HG03457 (cell line): ENCODE measurements at regions not wholly inside any gene's neighbourhood (a gene's known extent, or its start where the extent isn't known, plus 50 kb on each side); places are given as distances from the start of the nearest gene placed in this dataset.

Source experiments
- ATAC-seq: cut with Tn5 transposase; IDR thresholded peaks from one replicate; pipeline ENCODE4 v1.9.1; 2021; ENCODE audit warnings: moderate number of reproducible peaks; ENCODE audit not compliant: unreplicated experiment

DNA sequence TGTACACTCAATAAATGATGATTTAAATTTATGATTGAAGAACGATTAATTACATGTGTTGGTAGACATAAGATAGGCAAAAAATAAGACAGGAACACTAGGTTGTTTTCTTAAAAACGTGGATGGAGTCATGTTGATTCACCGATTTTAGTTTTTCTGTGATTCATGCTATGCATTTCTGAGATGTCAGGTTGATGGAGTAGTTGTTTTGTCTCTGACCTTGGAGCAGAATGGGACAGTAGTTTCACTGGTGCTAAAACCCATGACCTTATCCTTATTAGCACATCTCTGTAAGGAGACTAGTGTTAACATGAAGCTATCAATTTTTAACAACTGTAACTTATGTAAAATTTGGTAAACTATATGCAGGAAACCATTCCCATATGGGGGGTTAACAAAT lies 611.6 kb upstream of the FZD8 start:
- ATAC-seq: no peak

DNA sequence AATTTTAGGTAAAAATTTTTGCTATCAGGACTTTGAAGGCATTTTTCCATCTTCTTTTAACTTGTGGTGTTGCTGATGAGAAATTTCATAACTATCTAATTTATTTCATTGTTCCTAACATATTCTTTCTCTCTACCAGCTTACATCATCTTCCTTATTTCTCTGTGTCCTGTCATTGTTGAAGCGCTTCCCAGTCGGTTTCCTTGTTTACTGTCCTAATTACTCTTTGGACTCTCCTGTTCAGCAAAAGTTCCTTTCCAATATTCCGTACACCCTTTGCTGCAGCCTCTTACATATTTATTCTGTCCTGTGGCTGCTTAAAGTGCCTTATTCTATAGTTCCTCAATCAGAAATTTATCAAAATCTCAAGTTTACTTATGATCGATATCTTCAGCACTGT lies 609.0 kb upstream of the FZD8 start:
- ATAC-seq: no peak

GRCh38 chr10:36248304-36248981 lies 606.3 kb upstream of the FZD8 start:
- ATAC-seq: no peak

DNA sequence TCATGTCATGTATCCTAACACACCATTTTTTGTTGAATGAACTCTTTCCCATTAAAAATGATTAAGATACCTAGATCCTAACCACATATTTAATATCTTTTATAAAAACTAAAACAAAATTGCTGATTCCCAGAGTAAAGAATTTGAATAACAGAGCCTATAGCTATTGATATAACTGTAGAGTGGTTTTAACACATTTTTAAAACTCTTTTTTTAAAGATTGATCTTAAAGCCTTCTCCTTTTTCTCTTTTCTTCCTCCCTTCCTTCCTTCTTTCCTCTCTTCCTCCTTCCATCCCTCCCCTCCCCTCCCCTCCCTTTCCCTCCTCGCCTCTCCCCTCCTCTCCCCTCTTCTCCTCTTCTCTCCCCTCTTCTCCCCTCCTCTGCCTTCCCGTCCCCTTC lies 605.4 kb upstream of the FZD8 start:
- no peak for ATAC-seq

GRCh38 chr10:36236931-36237330 lies 594.8 kb upstream of the FZD8 start:
- no peak for ATAC-seq

DNA sequence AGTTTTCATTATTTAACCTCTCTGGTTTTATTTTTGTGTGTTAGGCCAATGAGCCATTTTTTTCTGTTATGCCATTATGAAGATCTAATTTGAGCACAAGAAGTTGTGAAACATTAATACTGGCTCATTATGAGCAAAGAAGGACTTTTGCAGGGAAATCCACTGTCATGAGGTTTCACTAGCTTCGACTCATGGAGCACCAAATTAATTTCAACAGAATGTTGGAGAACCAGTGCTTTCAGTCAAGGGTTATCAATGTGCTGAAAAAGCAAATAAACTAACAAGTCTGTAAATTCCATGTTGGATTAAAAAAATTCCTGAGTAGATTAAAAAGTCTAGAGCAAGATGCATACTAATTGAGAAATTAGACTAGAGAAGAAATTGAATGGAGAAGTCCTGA lies 594.2 kb upstream of the FZD8 start:
- ATAC-seq: no peak

GRCh38 chr10:36232935-36233334 lies 590.8 kb upstream of the FZD8 start:
- no peak for ATAC-seq

DNA sequence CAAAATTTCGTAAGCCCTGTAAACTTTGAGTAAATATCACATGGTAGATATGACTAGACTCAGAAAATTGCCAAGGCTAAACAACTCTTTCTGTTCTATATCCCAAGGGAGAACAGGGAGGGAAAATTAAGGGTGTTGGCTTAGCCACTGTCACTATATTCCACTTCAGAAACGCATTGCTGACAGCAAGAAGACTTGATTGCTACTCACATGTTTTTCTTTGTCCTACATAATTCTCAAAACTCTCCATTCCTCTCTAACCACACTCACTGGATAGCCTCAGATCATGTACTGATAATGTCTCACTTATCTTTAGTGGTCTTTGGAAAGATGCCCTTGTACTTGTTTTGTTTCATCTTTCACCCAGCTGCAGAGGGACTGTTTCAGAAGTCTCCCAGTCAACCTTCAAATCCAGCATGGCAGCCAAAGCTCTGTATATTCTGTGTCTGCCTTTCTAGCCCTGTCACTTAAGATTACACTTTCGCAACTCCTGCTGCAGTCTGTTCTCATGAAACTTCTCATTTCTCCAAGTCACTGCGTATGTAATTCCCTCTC lies 582.4 kb upstream of the FZD8 start:
- no peak for ATAC-seq

- no peak for ATAC-seq
Observed at GRCh38 chr10:36221101-36221500, 579.0 kb upstream of the FZD8 start.

GRCh38 chr10:36220151-36220550 lies 578.1 kb upstream of the FZD8 start:
- no peak for ATAC-seq

- no peak for ATAC-seq
Observed at GRCh38 chr10:36211856-36212255, 569.8 kb upstream of the FZD8 start.

- no peak for ATAC-seq
Observed at GRCh38 chr10:36209480-36209879, 567.4 kb upstream of the FZD8 start.

- no peak for ATAC-seq
Observed at GRCh38 chr10:36202881-36203280, 560.8 kb upstream of the FZD8 start.

DNA sequence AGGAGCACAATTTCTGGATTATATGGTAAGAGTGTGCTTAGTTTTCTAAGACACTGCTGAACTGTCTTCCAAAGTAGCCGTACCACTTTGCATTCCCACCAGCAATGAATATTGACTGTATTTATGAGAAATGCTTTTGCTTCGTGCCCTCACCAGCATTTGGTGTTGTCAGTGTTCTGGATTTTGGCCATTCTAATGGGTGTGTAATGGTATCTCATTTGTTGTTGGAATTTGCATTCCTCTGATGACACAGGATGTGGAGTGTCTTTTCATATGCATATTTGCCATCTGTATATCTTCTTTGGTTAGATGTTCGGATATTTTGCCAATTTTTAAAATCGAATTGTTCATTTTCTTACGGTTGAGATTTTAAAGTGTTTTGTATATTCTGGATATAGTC lies 558.5 kb upstream of the FZD8 start:
- ATAC-seq: no peak

- ATAC-seq: no peak
Observed at GRCh38 chr10:36198322-36198721, 556.2 kb upstream of the FZD8 start.

DNA sequence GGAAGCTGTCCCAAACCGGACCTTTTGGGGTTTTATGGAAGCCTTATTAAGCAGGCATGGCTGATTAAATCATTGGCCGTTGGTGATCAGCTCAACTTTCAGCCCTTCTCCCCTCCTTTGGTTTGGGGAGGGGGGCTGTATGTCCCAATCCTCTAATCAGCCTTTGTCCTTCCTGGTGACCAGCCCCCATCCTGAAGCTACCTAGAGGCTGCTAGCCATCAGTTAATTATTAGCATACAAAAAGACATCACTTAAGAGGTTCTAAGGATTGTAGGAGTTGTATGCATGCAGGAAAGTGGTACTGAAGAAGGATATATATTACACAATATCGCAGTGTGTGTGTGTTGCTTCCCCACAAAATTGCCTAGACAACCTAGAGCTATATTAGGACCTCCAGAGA lies 553.3 kb upstream of the FZD8 start:
- no peak for ATAC-seq

DNA sequence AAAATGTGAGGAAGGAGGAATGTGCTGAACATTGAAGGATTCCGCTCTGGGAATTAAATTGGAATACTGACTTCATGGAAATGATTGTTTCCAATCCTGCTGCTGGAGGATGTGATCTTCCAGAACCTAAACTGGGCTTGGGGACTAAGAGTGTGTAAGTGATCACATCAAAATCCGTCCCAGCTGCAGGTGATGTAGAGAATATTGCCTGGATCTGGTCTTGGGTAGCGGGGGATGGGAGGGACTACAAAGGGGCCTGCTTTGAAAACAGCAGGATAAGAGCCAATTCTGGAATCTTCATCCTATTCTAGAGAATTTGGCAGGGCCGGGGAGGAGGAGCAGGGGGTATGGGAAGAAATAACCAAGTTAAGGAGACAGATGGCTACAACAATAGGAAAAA lies 552.2 kb upstream of the FZD8 start:
- no peak for ATAC-seq

DNA sequence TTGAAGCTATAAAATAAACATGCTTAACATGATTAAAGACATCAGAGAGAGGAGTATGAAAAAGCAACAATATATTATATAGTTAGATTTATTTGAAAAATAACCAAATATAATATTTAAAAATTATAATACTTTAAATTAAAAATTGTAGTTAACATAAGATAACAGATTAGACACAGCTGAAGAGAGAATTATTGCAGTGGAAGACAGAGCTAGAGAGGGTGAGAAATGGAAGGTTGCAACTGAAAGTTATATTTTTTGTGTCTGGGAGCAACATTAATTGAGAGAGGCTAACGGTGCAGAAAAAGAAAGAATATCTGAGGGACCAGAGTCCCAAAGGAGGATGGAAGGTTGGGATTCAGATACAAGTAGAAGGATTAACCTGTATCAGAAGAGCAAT lies 548.9 kb upstream of the FZD8 start:
- no peak for ATAC-seq

DNA sequence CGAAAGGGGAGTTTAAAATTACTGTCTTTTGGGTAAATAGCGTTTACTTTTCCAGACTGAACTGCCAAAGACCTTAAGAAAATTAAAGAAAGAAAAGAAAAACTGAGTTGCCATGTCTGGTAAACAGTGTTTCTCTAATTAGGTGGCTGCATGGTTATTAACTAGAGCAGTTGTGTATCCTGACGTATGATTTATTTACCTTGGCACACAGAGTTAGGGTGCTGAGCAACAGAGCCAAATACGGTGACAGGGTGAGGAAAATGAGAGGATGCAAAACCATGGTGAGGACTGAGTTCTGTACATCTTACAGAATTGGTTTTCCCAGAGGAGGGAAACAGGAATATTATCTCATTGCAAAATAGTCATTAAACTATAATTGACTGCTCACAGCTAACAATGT lies 546.4 kb upstream of the FZD8 start:
- no peak for ATAC-seq

DNA sequence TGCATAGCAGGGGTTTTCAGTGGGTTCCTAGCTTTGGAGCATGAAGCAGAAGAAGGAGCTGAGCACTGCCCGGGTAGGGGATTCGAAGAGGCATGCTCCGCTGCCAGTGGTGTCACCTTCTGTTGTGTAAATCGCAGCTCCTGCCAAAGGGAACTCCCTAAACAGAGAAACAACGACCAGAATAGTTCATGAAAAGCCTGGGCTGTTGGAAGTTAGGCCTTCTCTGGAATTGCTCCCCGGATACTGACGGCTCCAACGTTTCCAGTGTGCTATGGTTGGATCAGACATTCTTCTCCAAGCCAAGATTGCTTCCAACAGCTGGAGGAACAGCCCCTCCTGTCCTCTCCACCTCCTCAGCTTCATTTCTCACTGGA lies 546.0 kb upstream of the FZD8 start:
- no peak for ATAC-seq

- no peak for ATAC-seq
Observed at GRCh38 chr10:36187380-36188079, 545.4 kb upstream of the FZD8 start.

DNA sequence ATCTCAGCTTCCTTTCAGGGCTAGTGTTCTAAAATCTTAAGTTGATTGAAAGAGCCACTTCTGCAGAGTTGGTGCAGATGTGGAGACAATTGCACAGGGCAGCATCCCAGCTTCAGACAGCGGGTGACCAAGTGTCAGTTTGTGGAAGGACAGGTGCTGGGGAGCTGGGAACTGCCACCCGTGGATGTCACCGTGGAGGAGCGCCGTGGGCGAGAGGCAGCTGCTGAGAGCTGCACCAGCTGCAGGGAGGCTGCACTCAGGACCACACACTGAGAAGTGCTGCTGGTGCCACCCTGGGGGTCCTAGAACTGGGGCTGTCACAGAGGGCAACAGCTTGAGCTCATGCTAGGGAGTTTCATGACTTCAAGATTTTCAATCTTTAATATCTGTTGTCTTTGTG lies 543.0 kb upstream of the FZD8 start:
- ATAC-seq: no peak

GRCh38 chr10:36183726-36184125 lies 541.6 kb upstream of the FZD8 start:
- ATAC-seq: no peak
